DOHH2 (cell line): ENCODE measurements at regions not wholly inside any gene's neighbourhood (a gene's known extent, or its start where the extent isn't known, plus 50 kb on each side); places are given as distances from the start of the nearest gene placed in this dataset.

Source experiments
- H3F3A ChIP-seq: fragments of 200-600 bp; sonication (generic), shearing (Covaris generic); 2 replicates; pipeline ENCODE4 v1.6.0; 2016; ENCODE audit warnings: antibody characterized with exemption, mild to moderate bottlenecking; ENCODE audit not compliant: control insufficient read depth, insufficient read depth
- H3K27ac ChIP-seq: fragments of 200-600 bp; sonication (generic); 2 replicates; pipeline ENCODE4 v1.5.1; 2014; ENCODE audit warnings: low read depth, mild to moderate bottlenecking, low read length, moderate library complexity
- H3K27me3 ChIP-seq: fragments of 200-600 bp; sonication (generic); 2 replicates; pipeline ENCODE4 v1.6.1; 2014; ENCODE audit warnings: mild to moderate bottlenecking, low read length, mixed read lengths; ENCODE audit not compliant: control insufficient read depth
- H3K36me3 ChIP-seq: fragments of 200-600 bp; sonication (generic); 2 replicates; pipeline ENCODE4 v1.6.1; 2014; ENCODE audit warnings: mild to moderate bottlenecking, low read length, moderate library complexity, mixed read lengths; ENCODE audit not compliant: control insufficient read depth
- H3K4me1 ChIP-seq: fragments of 200-600 bp; sonication (generic); 2 replicates; pipeline ENCODE4 v1.6.1; 2014; ENCODE audit warnings: mild to moderate bottlenecking, low read length, mixed read lengths; ENCODE audit not compliant: control insufficient read depth
- H3K4me2 ChIP-seq: fragments of 200-600 bp; sonication (generic); 2 replicates; pipeline ENCODE4 v1.6.0; 2014; ENCODE audit warnings: mild to moderate bottlenecking, low read length, moderate library complexity
- H3K4me3 ChIP-seq: fragments of 200-600 bp; sonication (generic); 2 replicates; pipeline ENCODE4 v1.5.1; 2014; ENCODE audit warnings: mild to moderate bottlenecking, low read length, mixed read lengths
- H3K79me2 ChIP-seq: fragments of 200-600 bp; sonication (generic); 2 replicates; pipeline ENCODE4 v1.6.1; 2014; ENCODE audit warnings: mild to moderate bottlenecking, low read length, mixed read lengths; ENCODE audit not compliant: control insufficient read depth
- H3K9me2 ChIP-seq: fragments of 200-600 bp; sonication (generic); replicated peaks from 2 replicates; pipeline ENCODE4 v1.6.1; 2014; ENCODE audit warnings: mild to moderate bottlenecking, low read length, mixed read lengths; ENCODE audit not compliant: control insufficient read depth
- H3K9me3 ChIP-seq: fragments of 200-600 bp; sonication (generic); 2 replicates; pipeline ENCODE4 v1.6.1; 2014; ENCODE audit warnings: antibody characterized with exemption, low read length, mixed read lengths; ENCODE audit not compliant: control insufficient read depth, insufficient read depth
- H4K20me1 ChIP-seq: fragments of 200-600 bp; sonication (generic); 2 replicates; pipeline ENCODE4 v1.6.0; 2014; ENCODE audit warnings: low read depth, mild to moderate bottlenecking, antibody characterized with exemption, low read length, moderate library complexity; ENCODE audit not compliant: control insufficient read depth, insufficient read depth
- EZH2phosphoT487 ChIP-seq: fragments of 200-600 bp; sonication (generic); IDR thresholded peaks from 2 replicates; pipeline ENCODE4 v1.6.1; 2017; ENCODE audit warnings: borderline replicate concordance, mild to moderate bottlenecking, antibody characterized with exemption, low read length, moderate library complexity, mixed read lengths
- TF ChIP-seq, protein P1 (sequence below): fragments of 200-600 bp; sonication (generic); IDR thresholded peaks from one replicate; pipeline ENCODE4 v1.5.1; 2014; ENCODE audit warnings: antibody characterized with exemption, mild to moderate bottlenecking, low read depth, low read length; ENCODE audit not compliant: poor library complexity, severe bottlenecking

DNA sequence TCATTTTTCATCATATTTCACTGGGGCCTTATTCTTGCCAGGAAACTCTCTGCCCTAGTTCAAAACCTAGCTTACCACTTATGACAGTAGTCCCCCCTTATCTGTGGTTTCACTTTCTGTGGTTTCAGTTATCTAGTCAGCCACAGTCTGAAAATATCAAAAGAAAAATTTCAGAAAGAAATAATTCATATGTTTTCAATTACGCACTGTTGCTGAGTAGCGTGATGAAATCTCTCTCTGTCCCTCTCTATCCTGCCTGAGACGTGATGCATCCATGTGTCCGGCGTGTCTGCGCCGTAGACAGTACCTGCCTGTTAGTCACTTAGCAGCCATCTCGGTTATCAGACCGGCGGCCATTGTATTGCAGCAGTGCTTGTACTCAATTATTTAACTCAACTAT, 369.9 kb upstream of the MCTP2 start:
- no peaks in the 10 kb centered on the region for H3K36me3 ChIP-seq
- H3K9me2 ChIP-seq = no peaks in the 10 kb centered on the region
- H4K20me1 ChIP-seq = no peaks in the 10 kb centered on the region
- H3F3A ChIP-seq = no peaks in the 10 kb centered on the region
- H3K4me2 ChIP-seq = no peak overlapping the region
- H3K4me1 ChIP-seq = no peaks in the 10 kb centered on the region
- H3K79me2 ChIP-seq = no peaks in the 10 kb centered on the region
- H3K27ac ChIP-seq = no peak overlapping the region
- H3K4me3 ChIP-seq = no peak overlapping the region
- H3K27me3 ChIP-seq = no peaks in the 10 kb centered on the region
- TF ChIP-seq, protein P1, sequence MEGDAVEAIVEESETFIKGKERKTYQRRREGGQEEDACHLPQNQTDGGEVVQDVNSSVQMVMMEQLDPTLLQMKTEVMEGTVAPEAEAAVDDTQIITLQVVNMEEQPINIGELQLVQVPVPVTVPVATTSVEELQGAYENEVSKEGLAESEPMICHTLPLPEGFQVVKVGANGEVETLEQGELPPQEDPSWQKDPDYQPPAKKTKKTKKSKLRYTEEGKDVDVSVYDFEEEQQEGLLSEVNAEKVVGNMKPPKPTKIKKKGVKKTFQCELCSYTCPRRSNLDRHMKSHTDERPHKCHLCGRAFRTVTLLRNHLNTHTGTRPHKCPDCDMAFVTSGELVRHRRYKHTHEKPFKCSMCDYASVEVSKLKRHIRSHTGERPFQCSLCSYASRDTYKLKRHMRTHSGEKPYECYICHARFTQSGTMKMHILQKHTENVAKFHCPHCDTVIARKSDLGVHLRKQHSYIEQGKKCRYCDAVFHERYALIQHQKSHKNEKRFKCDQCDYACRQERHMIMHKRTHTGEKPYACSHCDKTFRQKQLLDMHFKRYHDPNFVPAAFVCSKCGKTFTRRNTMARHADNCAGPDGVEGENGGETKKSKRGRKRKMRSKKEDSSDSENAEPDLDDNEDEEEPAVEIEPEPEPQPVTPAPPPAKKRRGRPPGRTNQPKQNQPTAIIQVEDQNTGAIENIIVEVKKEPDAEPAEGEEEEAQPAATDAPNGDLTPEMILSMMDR = no peak
- TF ChIP-seq EZH2phosphoT487 = no peak
- no peaks in the 10 kb centered on the region for H3K9me3 ChIP-seq

DNA sequence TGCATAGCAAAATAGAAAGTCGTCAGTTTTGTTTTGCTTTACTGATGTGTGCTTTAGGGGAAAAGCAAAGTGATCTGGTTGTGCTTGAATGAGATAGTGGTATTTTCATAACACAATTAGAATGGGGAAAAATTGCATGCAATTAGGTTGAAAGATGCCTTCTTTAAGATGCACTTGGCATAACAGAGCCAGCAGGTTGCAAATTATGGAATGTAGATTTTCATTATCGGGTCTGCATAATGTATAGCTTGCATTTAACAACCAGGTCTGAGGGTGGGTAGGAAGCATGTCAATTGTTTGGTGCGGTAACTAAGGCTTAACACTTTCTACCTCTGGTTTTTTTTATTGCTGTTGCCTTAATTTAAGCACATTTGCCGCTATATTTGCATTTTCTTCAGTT, 370.7 kb upstream of the MCTP2 start:
- no peak overlapping the region for H3K4me3 ChIP-seq
- H3K27ac ChIP-seq = no peak overlapping the region
- no peaks in the 10 kb centered on the region for H3K36me3 ChIP-seq
- no peaks in the 10 kb centered on the region for H3K4me1 ChIP-seq
- no peak overlapping the region for H3K4me2 ChIP-seq
- no peaks in the 10 kb centered on the region for H3K27me3 ChIP-seq
- no peaks in the 10 kb centered on the region for H3K79me2 ChIP-seq
- H3F3A ChIP-seq = no peaks in the 10 kb centered on the region
- no peaks in the 10 kb centered on the region for H3K9me2 ChIP-seq
- TF ChIP-seq EZH2phosphoT487 = no peak
- TF ChIP-seq, protein P1 = no peak
- no peaks in the 10 kb centered on the region for H3K9me3 ChIP-seq
- no peaks in the 10 kb centered on the region for H4K20me1 ChIP-seq

DNA sequence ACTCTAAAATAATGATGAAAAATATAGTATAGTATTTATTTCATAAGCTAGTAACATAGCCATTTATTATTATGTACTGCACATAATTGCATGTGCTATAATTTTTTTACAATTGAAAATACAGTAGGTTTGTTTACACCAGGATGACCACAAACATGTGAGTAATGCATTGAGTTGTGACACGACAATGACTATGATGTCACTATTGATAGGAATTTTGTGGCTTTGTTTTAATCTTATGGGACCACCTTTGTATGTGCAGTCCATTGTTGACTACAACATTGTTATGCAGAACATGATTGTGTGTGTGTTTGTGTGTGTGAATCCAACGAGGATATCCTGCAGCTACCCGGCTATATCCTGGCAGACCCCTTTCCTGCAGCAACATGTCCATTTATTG, 372.2 kb upstream of the MCTP2 start:
- H3K4me1 ChIP-seq = no peaks in the 10 kb centered on the region
- H3K79me2 ChIP-seq = no peaks in the 10 kb centered on the region
- H3K9me3 ChIP-seq = no peaks in the 10 kb centered on the region
- H3K4me2 ChIP-seq = no peak overlapping the region
- H3K27me3 ChIP-seq = no peaks in the 10 kb centered on the region
- H3K4me3 ChIP-seq = no peak overlapping the region
- TF ChIP-seq, protein P1 = no peak
- TF ChIP-seq EZH2phosphoT487 = no peak
- no peak overlapping the region for H3K27ac ChIP-seq
- H4K20me1 ChIP-seq = no peaks in the 10 kb centered on the region
- H3K36me3 ChIP-seq = no peaks in the 10 kb centered on the region
- no peaks in the 10 kb centered on the region for H3F3A ChIP-seq
- H3K9me2 ChIP-seq = no peaks in the 10 kb centered on the region

DNA sequence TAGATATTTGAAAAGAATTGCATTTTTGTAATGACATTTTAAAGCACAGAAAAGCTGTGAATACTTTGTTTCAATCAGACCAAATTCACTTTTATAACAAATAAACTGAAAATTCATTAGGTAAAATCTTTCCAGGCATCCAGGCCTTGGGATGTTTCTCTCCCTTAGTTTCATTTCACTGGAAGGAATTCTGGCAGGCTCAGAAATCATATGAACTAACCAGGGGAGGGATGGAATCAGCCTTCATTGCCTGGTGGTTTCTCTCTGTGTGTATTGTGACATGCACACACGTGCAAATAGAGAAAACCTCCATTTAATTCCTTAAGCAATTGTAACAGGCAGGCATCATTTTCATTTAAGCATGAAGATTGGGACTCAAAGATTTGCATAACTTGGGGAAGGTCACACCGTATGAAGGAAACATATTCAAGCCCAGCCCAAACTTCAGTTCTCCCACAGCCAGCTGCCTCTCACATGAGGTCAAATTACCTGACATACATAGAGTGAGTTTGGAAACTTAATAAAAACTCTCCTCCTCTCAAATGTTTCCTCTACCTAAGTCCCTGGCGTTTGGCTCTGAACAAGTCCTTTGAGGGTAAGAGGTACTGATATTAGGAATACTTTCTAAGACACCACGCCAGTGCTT, 376.1 kb upstream of the MCTP2 start:
- Histone ChIP-seq H3K27me3 (no peaks in the 10 kb centered on the region), H3K9me2 (no peaks in the 10 kb centered on the region), H3K9me3 (no peaks in the 10 kb centered on the region), H3K4me1 (no peaks in the 10 kb centered on the region), H3K27ac (no peak overlapping the region), H3K4me3 (no peak overlapping the region), H3F3A (no peaks in the 10 kb centered on the region), H4K20me1 (no peaks in the 10 kb centered on the region), H3K36me3 (no peaks in the 10 kb centered on the region), H3K4me2 (no peak overlapping the region), H3K79me2 (no peaks in the 10 kb centered on the region)
- no peak for TF ChIP-seq EZH2phosphoT487
- TF ChIP-seq, protein P1 = no peak
